ENCODE measurements at regions not wholly inside any gene's neighbourhood (a gene's known extent, or its start where the extent isn't known, plus 50 kb on each side); places are given as distances from the start of the nearest gene placed in this dataset.
"Not testable (repeated sequence)": the region's sequence is repeated elsewhere in the genome, so short reads cannot be mapped to it uniquely, and the experiment has no call there.

GRCh38 chr1:189158155-189158554, 1319.5 kb downstream of the BRINP3 start:
- DNase-seq (ENCODE audit: low read depth in 2 of 2), result no peak

- no peak for DNase-seq (ENCODE audit: low read depth in 2 of 2)
These were observed 1301.8 kb downstream of the BRINP3 start for GRCh38 chr1:189175889-189176288.

- DNase-seq (ENCODE audit: low read depth in 2 of 2), result no peak
These were observed 1297.6 kb downstream of the BRINP3 start for GRCh38 chr1:189180057-189180456.

GRCh38 chr1:189185097-189185496, 1292.6 kb downstream of the BRINP3 start:
- no peak for DNase-seq (ENCODE audit: low read depth in 2 of 2)

- no peak for DNase-seq (ENCODE audit: low read depth in 2 of 2)
These were observed 1284.7 kb downstream of the BRINP3 start for GRCh38 chr1:189192741-189193520.

GRCh38 chr1:189205863-189206262, 1271.8 kb downstream of the BRINP3 start:
- DNase-seq (ENCODE audit: low read depth in 2 of 2), result no peak

- no peak for DNase-seq (ENCODE audit: low read depth in 2 of 2)
These were observed 1271.0 kb downstream of the BRINP3 start for GRCh38 chr1:189206617-189207016.

- no peak for DNase-seq (ENCODE audit: low read depth in 2 of 2)
These were observed 1265.9 kb downstream of the BRINP3 start for GRCh38 chr1:189211742-189212141.

GRCh38 chr1:189212606-189213005, 1265.1 kb downstream of the BRINP3 start:
- no peak for DNase-seq (ENCODE audit: low read depth in 2 of 2)

GRCh38 chr1:189216886-189217285, 1260.8 kb downstream of the BRINP3 start:
- no peak for DNase-seq (ENCODE audit: low read depth in 2 of 2)

- DNase-seq (ENCODE audit: low read depth in 2 of 2), result no peak
These were observed 1260.0 kb downstream of the BRINP3 start for GRCh38 chr1:189217646-189218045.

GRCh38 chr1:189220750-189221149, 1256.9 kb downstream of the BRINP3 start:
- no peak for DNase-seq (ENCODE audit: low read depth in 2 of 2)

GRCh38 chr1:189225794-189226145, 1251.9 kb downstream of the BRINP3 start:
- DNase-seq (ENCODE audit: low read depth in 2 of 2), result not testable (repeated sequence)

- no peak for DNase-seq (ENCODE audit: low read depth in 2 of 2)
These were observed 1250.9 kb downstream of the BRINP3 start for GRCh38 chr1:189226779-189227178.

- no peak for DNase-seq (ENCODE audit: low read depth in 2 of 2)
These were observed 1240.7 kb downstream of the BRINP3 start for GRCh38 chr1:189237008-189237407.

GRCh38 chr1:189253601-189254350, 1223.9 kb downstream of the BRINP3 start:
- DNase-seq (ENCODE audit: low read depth in 2 of 2), result no peak

- not testable (repeated sequence) for DNase-seq (ENCODE audit: low read depth in 2 of 2)
These were observed 1216.5 kb downstream of the BRINP3 start for GRCh38 chr1:189261128-189261527.

GRCh38 chr1:189269011-189269410, 1208.7 kb downstream of the BRINP3 start:
- DNase-seq (ENCODE audit: low read depth in 2 of 2), result no peak

- no peak for DNase-seq (ENCODE audit: low read depth in 2 of 2)
These were observed 1203.4 kb downstream of the BRINP3 start for GRCh38 chr1:189274267-189274666.

GRCh38 chr1:189275796-189276195, 1201.9 kb downstream of the BRINP3 start:
- DNase-seq (ENCODE audit: low read depth in 2 of 2), result no peak

GRCh38 chr1:189289346-189289745, 1188.3 kb downstream of the BRINP3 start:
- no peak for DNase-seq (ENCODE audit: low read depth in 2 of 2)

- no peak for DNase-seq (ENCODE audit: low read depth in 2 of 2)
These were observed 1176.4 kb downstream of the BRINP3 start for GRCh38 chr1:189301235-189301634.

- no peak for DNase-seq (ENCODE audit: low read depth in 2 of 2)
These were observed 1172.4 kb downstream of the BRINP3 start for GRCh38 chr1:189305279-189305678.

Measured in stimulated activated CD8-positive, alpha-beta memory T cell treated with anti-CD3 and anti-CD28 coated beads, Interleukin-2, amount 100 ng/mL, for 48 hours (primary cell).